ENCODE measurements at regions not wholly inside any gene's neighbourhood (a gene's known extent, or its start where the extent isn't known, plus 50 kb on each side); places are given as distances from the start of the nearest gene placed in this dataset.

GRCh38 chr11:109971184-109971523 is 122.0 kb upstream of the ZC3H12C start:
- TF ChIP-seq CTCF (conservative IDR thresholded peaks at IDR 0.05 in 1 of 2, IDR thresholded peaks at IDR 0.05 in 1 of 2; ENCODE audit: extremely low read depth in 1 of 2, insufficient read depth in 1 of 2, low read depth in 1 of 2, low read length in 2 of 2) (no peak), EZH2 (IDR thresholded peaks at IDR 0.05; ENCODE audit: borderline replicate concordance, low read length) (no peak)
